ENCODE measurements at regions not wholly inside any gene's neighbourhood (a gene's known extent, or its start where the extent isn't known, plus 50 kb on each side); places are given as distances from the start of the nearest gene placed in this dataset.

- no peak overlapping the region for H3K27ac ChIP-seq
- no peaks in the 10 kb centered on the region for H3K27me3 ChIP-seq (replicated peaks; ENCODE audit: insufficient read depth)
- no peaks in the 10 kb centered on the region for H3K79me2 ChIP-seq (ENCODE audit: insufficient read depth)
- WGBS, 2 experiments (ENCODE audit: low coverage in 1 of 2, low lambda C conversion rate in 2 of 2, missing lambda C conversion rate in 2 of 2) = 16 to 20% methylated on average over 6 of the region's 6 CpGs
- no peaks in the 10 kb centered on the region for H3K36me3 ChIP-seq (ENCODE audit: low read depth)
- H3K4me2 ChIP-seq (ENCODE audit: unreplicated experiment) = no peak overlapping the region
- no peaks in the 10 kb centered on the region for H3K9me3 ChIP-seq (ENCODE audit: low read depth)
- no peaks in the 10 kb centered on the region for H3F3A ChIP-seq (ENCODE audit: insufficient read depth)
- H3K9ac ChIP-seq = no peak overlapping the region
- no peaks in the 10 kb centered on the region for H4K20me1 ChIP-seq (ENCODE audit: insufficient read depth)
- DNase-seq = no peak
- no peak overlapping the region for H2AFZ ChIP-seq
- TF ChIP-seq EZH2 (IDR thresholded peaks at IDR 0.05; ENCODE audit: insufficient read depth, poor library complexity, severe bottlenecking) (no peak), EZH2phosphoT487 (IDR thresholded peaks at IDR 0.05; ENCODE audit: insufficient read depth, low read depth) (no peak)
- no peaks in the 10 kb centered on the region for H3K4me1 ChIP-seq (ENCODE audit: insufficient read depth)
- H3K4me3 ChIP-seq = no peak overlapping the region
- no peaks in the 10 kb centered on the region for H3K9me2 ChIP-seq (ENCODE audit: insufficient read depth)
- in situ Hi-C loops (cut with MboI) = no loop called here
Observed at GRCh38 chr15:98382139-98382538, 266.2 kb upstream of the IGF1R start.

GRCh38 chr15:98383571-98383970 lies 264.8 kb upstream of the IGF1R start:
- in situ Hi-C loops (cut with MboI) = no loop called here
- no peaks in the 10 kb centered on the region for H3F3A ChIP-seq (ENCODE audit: insufficient read depth)
- no peak for DNase-seq
- H3K4me1 ChIP-seq (ENCODE audit: insufficient read depth) = no peaks in the 10 kb centered on the region
- no peaks in the 10 kb centered on the region for H3K27me3 ChIP-seq (replicated peaks; ENCODE audit: insufficient read depth)
- H3K9me3 ChIP-seq (ENCODE audit: low read depth) = no peaks in the 10 kb centered on the region
- no peak overlapping the region for H3K9ac ChIP-seq
- no peak for TF ChIP-seq EZH2phosphoT487 (IDR thresholded peaks at IDR 0.05; ENCODE audit: insufficient read depth, low read depth)
- no peak for TF ChIP-seq EZH2 (IDR thresholded peaks at IDR 0.05; ENCODE audit: insufficient read depth, poor library complexity, severe bottlenecking)
- H3K4me2 ChIP-seq (ENCODE audit: unreplicated experiment) = no peak overlapping the region
- H2AFZ ChIP-seq = no peak overlapping the region
- WGBS, 2 experiments (ENCODE audit: low coverage in 1 of 2, low lambda C conversion rate in 2 of 2, missing lambda C conversion rate in 2 of 2) = 30 to 39% methylated on average over 2 of the region's 2 CpGs
- H3K9me2 ChIP-seq (ENCODE audit: insufficient read depth) = no peaks in the 10 kb centered on the region
- H3K4me3 ChIP-seq = no peak overlapping the region
- H3K27ac ChIP-seq = no peak overlapping the region
- H4K20me1 ChIP-seq (ENCODE audit: insufficient read depth) = no peaks in the 10 kb centered on the region
- H3K36me3 ChIP-seq (ENCODE audit: low read depth) = no peaks in the 10 kb centered on the region
- no peaks in the 10 kb centered on the region for H3K79me2 ChIP-seq (ENCODE audit: insufficient read depth)

GRCh38 chr15:98384328-98385029 lies 263.9 kb upstream of the IGF1R start:
- 11 to 17% methylated on average over 9 of the region's 9 CpGs for WGBS, 2 experiments (ENCODE audit: low coverage in 1 of 2, low lambda C conversion rate in 2 of 2, missing lambda C conversion rate in 2 of 2)
- Histone ChIP-seq H3K9ac (no peak overlapping the region), H3K79me2 (ENCODE audit: insufficient read depth) (no peaks in the 10 kb centered on the region), H3K36me3 (ENCODE audit: low read depth) (no peaks in the 10 kb centered on the region), H3K4me2 (ENCODE audit: unreplicated experiment) (no peak overlapping the region), H3K27ac (no peak overlapping the region), H3K9me2 (ENCODE audit: insufficient read depth) (no peaks in the 10 kb centered on the region), H3K4me1 (ENCODE audit: insufficient read depth) (no peaks in the 10 kb centered on the region), H3F3A (ENCODE audit: insufficient read depth) (no peaks in the 10 kb centered on the region), H2AFZ (no peak overlapping the region), H3K4me3 (no peak overlapping the region), H3K27me3 (replicated peaks; ENCODE audit: insufficient read depth) (no peaks in the 10 kb centered on the region), H4K20me1 (ENCODE audit: insufficient read depth) (no peaks in the 10 kb centered on the region), H3K9me3 (ENCODE audit: low read depth) (no peaks in the 10 kb centered on the region)
- TF ChIP-seq EZH2 (IDR thresholded peaks at IDR 0.05; ENCODE audit: insufficient read depth, poor library complexity, severe bottlenecking) (no peak), EZH2phosphoT487 (IDR thresholded peaks at IDR 0.05; ENCODE audit: insufficient read depth, low read depth) (no peak)
- no peak for DNase-seq
- in situ Hi-C loops (cut with MboI) = no loop called here

GRCh38 chr15:98385752-98386381 lies 262.5 kb upstream of the IGF1R start:
- no peaks in the 10 kb centered on the region for H3K27me3 ChIP-seq (replicated peaks; ENCODE audit: insufficient read depth)
- no peak overlapping the region for H3K4me2 ChIP-seq (ENCODE audit: unreplicated experiment)
- H2AFZ ChIP-seq = no peak overlapping the region
- H3K79me2 ChIP-seq (ENCODE audit: insufficient read depth) = no peaks in the 10 kb centered on the region
- DNase-seq = no peak
- no peaks in the 10 kb centered on the region for H4K20me1 ChIP-seq (ENCODE audit: insufficient read depth)
- 30 to 34% methylated on average over 11 of the region's 11 CpGs for WGBS, 2 experiments (ENCODE audit: low coverage in 1 of 2, low lambda C conversion rate in 2 of 2, missing lambda C conversion rate in 2 of 2)
- no peak overlapping the region for H3K9ac ChIP-seq
- no peaks in the 10 kb centered on the region for H3K9me2 ChIP-seq (ENCODE audit: insufficient read depth)
- H3K4me1 ChIP-seq (ENCODE audit: insufficient read depth) = no peaks in the 10 kb centered on the region
- in situ Hi-C loops (cut with MboI) = no loop called here
- no peak overlapping the region for H3K4me3 ChIP-seq
- H3F3A ChIP-seq (ENCODE audit: insufficient read depth) = no peaks in the 10 kb centered on the region
- no peaks in the 10 kb centered on the region for H3K36me3 ChIP-seq (ENCODE audit: low read depth)
- no peak overlapping the region for H3K27ac ChIP-seq
- H3K9me3 ChIP-seq (ENCODE audit: low read depth) = no peaks in the 10 kb centered on the region
- TF ChIP-seq EZH2 (IDR thresholded peaks at IDR 0.05; ENCODE audit: insufficient read depth, poor library complexity, severe bottlenecking) = no peak
- TF ChIP-seq EZH2phosphoT487 (IDR thresholded peaks at IDR 0.05; ENCODE audit: insufficient read depth, low read depth) = no peak
